T-helper 2 cell treated with Interferon-gamma antibody and Interleukin-4, amounts not matched to agents 100 ng/mL and 5 ng/mL, for 36 hours (primary cell): ENCODE measurements at regions not wholly inside any gene's neighbourhood (a gene's known extent, or its start where the extent isn't known, plus 50 kb on each side); places are given as distances from the start of the nearest gene placed in this dataset.
"Not testable (repeated sequence)": the region's sequence is repeated elsewhere in the genome, so short reads cannot be mapped to it uniquely, and the experiment has no call there.

ENCODE experiments used
- intact Hi-C: fragments of 100-400 bp; cut with micrococcal nuclease; formaldehyde crosslinking; loops from one replicate; pipeline ENCODE4 v1.15.1; 2023

GRCh38 chr10:120110196-120110595 lies 217.7 kb downstream of the SEC23IP start:
- intact Hi-C loops = no loop called here

- intact Hi-C loops = no loop called here
These were observed 219.1 kb downstream of the SEC23IP start for GRCh38 chr10:120111628-120112027.

GRCh38 chr10:120112809-120113208 lies 220.3 kb downstream of the SEC23IP start:
- intact Hi-C loops = no loop called here

GRCh38 chr10:120115959-120116358 lies 223.4 kb downstream of the SEC23IP start:
- intact Hi-C loops = no loop called here

GRCh38 chr10:120121768-120122167 lies 229.2 kb downstream of the SEC23IP start:
- intact Hi-C loops = no loop called here

- intact Hi-C loops = no loop called here
These were observed 238.7 kb downstream of the SEC23IP start for GRCh38 chr10:120131183-120131582.

- intact Hi-C loops = no loop called here
These were observed 240.3 kb downstream of the SEC23IP start for GRCh38 chr10:120132811-120133210.

GRCh38 chr10:120138689-120139088 lies 246.2 kb downstream of the SEC23IP start:
- intact Hi-C loops = no loop called here

- intact Hi-C loops = no loop called here
These were observed 252.6 kb downstream of the SEC23IP start for GRCh38 chr10:120145107-120145506.

- intact Hi-C loops = no loop called here
These were observed 264.2 kb downstream of the SEC23IP start for GRCh38 chr10:120156614-120157274.

GRCh38 chr10:120161111-120161510 lies 268.6 kb downstream of the SEC23IP start:
- intact Hi-C loops = no loop called here

- intact Hi-C loops = no loop called here
These were observed 269.9 kb downstream of the SEC23IP start for GRCh38 chr10:120162471-120162870.

GRCh38 chr10:120172356-120172755 lies 279.8 kb downstream of the SEC23IP start:
- intact Hi-C loops = no loop called here

GRCh38 chr10:120174491-120174890 lies 282.0 kb downstream of the SEC23IP start:
- intact Hi-C loops = no loop called here

GRCh38 chr10:120177330-120177729 lies 279.7 kb upstream of the PLPP4 start:
- intact Hi-C loops = no loop called here

- intact Hi-C loops = no loop called here
These were observed 276.9 kb upstream of the PLPP4 start for GRCh38 chr10:120180160-120180559.

- intact Hi-C loops = no loop called here
These were observed 275.9 kb upstream of the PLPP4 start for GRCh38 chr10:120181154-120181553.

- intact Hi-C loops = no loop called here
These were observed 274.6 kb upstream of the PLPP4 start for GRCh38 chr10:120182431-120182830.

- intact Hi-C loops = no loop called here
These were observed 273.5 kb upstream of the PLPP4 start for GRCh38 chr10:120183546-120183945.

GRCh38 chr10:120184547-120185337 lies 272.3 kb upstream of the PLPP4 start:
- intact Hi-C loops = no loop called here

GRCh38 chr10:120186506-120186905 lies 270.5 kb upstream of the PLPP4 start:
- intact Hi-C loops = no loop called here

- intact Hi-C loops = not testable (repeated sequence)
These were observed 269.9 kb upstream of the PLPP4 start for GRCh38 chr10:120187168-120187567.

GRCh38 chr10:120188950-120189349 lies 268.1 kb upstream of the PLPP4 start:
- intact Hi-C loops = no loop called here
